A549 (cell line): ENCODE measurements at regions not wholly inside any gene's neighbourhood (a gene's known extent, or its start where the extent isn't known, plus 50 kb on each side); places are given as distances from the start of the nearest gene placed in this dataset.

ENCODE experiments used
- EHMT2 ChIP-seq: fragments of 200-600 bp; sonication (generic); IDR thresholded peaks from 2 replicates; pipeline ENCODE4 v1.6.1; 2016; ENCODE audit warnings: antibody characterized with exemption, low read depth, mild to moderate bottlenecking, moderate library complexity
- EP300 ChIP-seq, 2 experiments: fragments of >200 bp; sonication (Bioruptor Twin); formaldehyde crosslinking; IDR thresholded peaks; 2 replicates in 1 of 2; 3 replicates in 1 of 2; pipeline ENCODE4 v1.6.1; 2016 to 2017
- RNF2 ChIP-seq: fragments of 200-600 bp; sonication (generic); IDR thresholded peaks from 2 replicates; pipeline ENCODE4 v1.6.1; 2016; ENCODE audit warnings: low read depth, mild to moderate bottlenecking, antibody characterized with exemption, moderate library complexity, borderline replicate concordance
- TF ChIP-seq, protein P1 (sequence below): IDR thresholded peaks from 2 replicates; pipeline ENCODE4 v1.6.1; 2012

DNA sequence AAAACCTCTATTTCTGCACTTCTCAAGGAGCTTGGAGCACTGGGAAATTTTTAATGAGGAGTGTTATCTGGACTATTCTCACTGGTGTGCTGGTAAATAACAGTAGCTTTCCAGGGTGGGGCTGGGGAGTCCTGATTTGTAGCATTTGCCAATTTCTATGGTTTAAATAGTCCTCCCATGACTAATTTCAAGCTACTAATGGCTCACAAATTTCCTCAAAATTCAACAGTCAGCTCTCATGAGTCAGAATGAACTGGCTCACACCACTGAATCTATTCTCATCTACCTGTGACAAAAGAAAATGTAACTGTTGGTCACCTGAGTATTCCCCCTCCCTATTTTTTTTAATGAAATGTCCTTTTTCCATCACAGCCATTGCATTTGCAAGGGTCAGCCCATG is 449.6 kb downstream of the KIF16B start:
- TF ChIP-seq, protein P1, sequence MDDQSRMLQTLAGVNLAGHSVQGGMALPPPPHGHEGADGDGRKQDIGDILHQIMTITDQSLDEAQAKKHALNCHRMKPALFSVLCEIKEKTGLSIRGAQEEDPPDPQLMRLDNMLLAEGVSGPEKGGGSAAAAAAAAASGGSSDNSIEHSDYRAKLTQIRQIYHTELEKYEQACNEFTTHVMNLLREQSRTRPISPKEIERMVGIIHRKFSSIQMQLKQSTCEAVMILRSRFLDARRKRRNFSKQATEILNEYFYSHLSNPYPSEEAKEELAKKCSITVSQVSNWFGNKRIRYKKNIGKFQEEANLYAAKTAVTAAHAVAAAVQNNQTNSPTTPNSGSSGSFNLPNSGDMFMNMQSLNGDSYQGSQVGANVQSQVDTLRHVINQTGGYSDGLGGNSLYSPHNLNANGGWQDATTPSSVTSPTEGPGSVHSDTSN = no peak
- TF ChIP-seq EP300 (IDR thresholded peaks at IDR 0.05) (no peak), RNF2 (no peak), EHMT2 (no peak)
